ENCODE measurements at regions not wholly inside any gene's neighbourhood (a gene's known extent, or its start where the extent isn't known, plus 50 kb on each side); places are given as distances from the start of the nearest gene placed in this dataset.

GRCh38 chr21:41090981-41091380, 77.0 kb upstream of the BACE2 start:
- H3K9me3 ChIP-seq, result no peaks in the 10 kb centered on the region
- H3K4me1 ChIP-seq, result no peaks in the 10 kb centered on the region
- H3K4me3 ChIP-seq (ENCODE audit: low read depth, low read length), result no peak overlapping the region
- no peak for DNase-seq
- H3K36me3 ChIP-seq, result no peaks in the 10 kb centered on the region
- H3K27me3 ChIP-seq, result no peaks in the 10 kb centered on the region
- no peak for TF ChIP-seq CTCF (IDR thresholded peaks at IDR 0.05; ENCODE audit: low read depth, low read length)

GRCh38 chr21:41091616-41092015, 76.3 kb upstream of the BACE2 start:
- DNase-seq, result no peak

GRCh38 chr21:41092312-41092711, 75.6 kb upstream of the BACE2 start:
- DNase-seq, result no peak
- no peaks in the 10 kb centered on the region for H3K4me1 ChIP-seq
- H3K9me3 ChIP-seq, result no peaks in the 10 kb centered on the region
- H3K4me3 ChIP-seq (ENCODE audit: low read depth, low read length), result no peak overlapping the region
- no peaks in the 10 kb centered on the region for H3K36me3 ChIP-seq
- no peaks in the 10 kb centered on the region for H3K27me3 ChIP-seq
- TF ChIP-seq CTCF (IDR thresholded peaks at IDR 0.05; ENCODE audit: low read depth, low read length), result no peak

More at GRCh38 chr21:41091616-41092015, 76.3 kb upstream of the BACE2 start:
- Histone ChIP-seq H3K4me3 (ENCODE audit: low read depth, low read length) (no peak overlapping the region), H3K36me3 (no peaks in the 10 kb centered on the region), H3K9me3 (no peaks in the 10 kb centered on the region), H3K4me1 (no peaks in the 10 kb centered on the region), H3K27me3 (no peaks in the 10 kb centered on the region)
- TF ChIP-seq CTCF (IDR thresholded peaks at IDR 0.05; ENCODE audit: low read depth, low read length), result no peak

- no peaks in the 10 kb centered on the region for H3K36me3 ChIP-seq
- TF ChIP-seq CTCF (IDR thresholded peaks at IDR 0.05; ENCODE audit: low read depth, low read length), result no peak
- H3K4me3 ChIP-seq (ENCODE audit: low read depth, low read length), result no peak overlapping the region
- H3K9me3 ChIP-seq, result no peaks in the 10 kb centered on the region
- no peaks in the 10 kb centered on the region for H3K27me3 ChIP-seq
- DNase-seq, result no peak
- no peaks in the 10 kb centered on the region for H3K4me1 ChIP-seq
Measured at GRCh38 chr21:41095983-41096382, 72.0 kb upstream of the BACE2 start.

GRCh38 chr21:41098076-41098475, 69.9 kb upstream of the BACE2 start:
- DNase-seq, result no peak
- H3K4me3 ChIP-seq (ENCODE audit: low read depth, low read length), result no peak overlapping the region
- H3K36me3 ChIP-seq, result no peaks in the 10 kb centered on the region
- H3K9me3 ChIP-seq, result no peaks in the 10 kb centered on the region
- H3K27me3 ChIP-seq, result no peaks in the 10 kb centered on the region
- no peaks in the 10 kb centered on the region for H3K4me1 ChIP-seq
- no peak for TF ChIP-seq CTCF (IDR thresholded peaks at IDR 0.05; ENCODE audit: low read depth, low read length)

- H3K36me3 ChIP-seq, result no peaks in the 10 kb centered on the region
- H3K4me3 ChIP-seq (ENCODE audit: low read depth, low read length), result no peak overlapping the region
- H3K4me1 ChIP-seq, result no peaks in the 10 kb centered on the region
- TF ChIP-seq CTCF (IDR thresholded peaks at IDR 0.05; ENCODE audit: low read depth, low read length), result no peak
- no peaks in the 10 kb centered on the region for H3K27me3 ChIP-seq
- no peaks in the 10 kb centered on the region for H3K9me3 ChIP-seq
- DNase-seq, result no peak
Measured at GRCh38 chr21:41098481-41099042, 69.4 kb upstream of the BACE2 start.
